NB4 (cell line): ENCODE measurements at regions not wholly inside any gene's neighbourhood (a gene's known extent, or its start where the extent isn't known, plus 50 kb on each side); places are given as distances from the start of the nearest gene placed in this dataset.

Experiments used
- POLR2A ChIP-seq: IDR thresholded peaks from 2 replicates; pipeline ENCODE4 v1.6.1; 2011; ENCODE audit warnings: mild to moderate bottlenecking; ENCODE audit not compliant: insufficient read length; ENCODE audit errors: extremely low read depth
- TF ChIP-seq, protein P1 (sequence below): IDR thresholded peaks from one replicate; pipeline ENCODE4 v1.5.1; 2012; ENCODE audit warnings: low read depth, low read length
- TF ChIP-seq, protein P2 (sequence below): IDR thresholded peaks from 2 replicates; pipeline ENCODE4 v1.6.1; 2011; ENCODE audit warnings: low read depth, low read length

DNA sequence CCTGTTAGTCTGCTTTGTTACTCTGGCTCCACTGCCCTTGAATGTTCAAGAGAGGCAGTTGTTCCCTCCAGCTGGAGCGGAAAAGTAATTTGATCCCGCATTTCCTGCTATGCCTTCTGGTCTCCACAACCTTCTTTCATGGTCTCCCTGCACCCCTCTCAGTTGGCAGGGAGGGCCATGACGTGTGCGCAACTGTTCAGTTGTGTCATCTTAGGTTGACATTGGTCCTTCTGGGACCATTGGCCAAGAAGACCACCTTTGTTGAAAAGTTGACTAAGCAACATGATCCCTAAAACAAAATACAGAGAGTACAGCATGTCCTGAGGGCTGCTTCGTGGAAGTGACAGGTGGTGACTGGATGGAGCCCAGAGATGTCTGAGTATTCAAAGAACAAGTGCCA is 192.5 kb upstream of the TUT7 start:
- TF ChIP-seq, protein P1, sequence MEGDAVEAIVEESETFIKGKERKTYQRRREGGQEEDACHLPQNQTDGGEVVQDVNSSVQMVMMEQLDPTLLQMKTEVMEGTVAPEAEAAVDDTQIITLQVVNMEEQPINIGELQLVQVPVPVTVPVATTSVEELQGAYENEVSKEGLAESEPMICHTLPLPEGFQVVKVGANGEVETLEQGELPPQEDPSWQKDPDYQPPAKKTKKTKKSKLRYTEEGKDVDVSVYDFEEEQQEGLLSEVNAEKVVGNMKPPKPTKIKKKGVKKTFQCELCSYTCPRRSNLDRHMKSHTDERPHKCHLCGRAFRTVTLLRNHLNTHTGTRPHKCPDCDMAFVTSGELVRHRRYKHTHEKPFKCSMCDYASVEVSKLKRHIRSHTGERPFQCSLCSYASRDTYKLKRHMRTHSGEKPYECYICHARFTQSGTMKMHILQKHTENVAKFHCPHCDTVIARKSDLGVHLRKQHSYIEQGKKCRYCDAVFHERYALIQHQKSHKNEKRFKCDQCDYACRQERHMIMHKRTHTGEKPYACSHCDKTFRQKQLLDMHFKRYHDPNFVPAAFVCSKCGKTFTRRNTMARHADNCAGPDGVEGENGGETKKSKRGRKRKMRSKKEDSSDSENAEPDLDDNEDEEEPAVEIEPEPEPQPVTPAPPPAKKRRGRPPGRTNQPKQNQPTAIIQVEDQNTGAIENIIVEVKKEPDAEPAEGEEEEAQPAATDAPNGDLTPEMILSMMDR: no peak
- no peak for TF ChIP-seq POLR2A
- TF ChIP-seq, protein P2, sequence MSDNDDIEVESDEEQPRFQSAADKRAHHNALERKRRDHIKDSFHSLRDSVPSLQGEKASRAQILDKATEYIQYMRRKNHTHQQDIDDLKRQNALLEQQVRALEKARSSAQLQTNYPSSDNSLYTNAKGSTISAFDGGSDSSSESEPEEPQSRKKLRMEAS: no peak
